CD14-positive monocyte (primary cell): ENCODE measurements at regions not wholly inside any gene's neighbourhood (a gene's known extent, or its start where the extent isn't known, plus 50 kb on each side); places are given as distances from the start of the nearest gene placed in this dataset.

ENCODE experiments used
- DNase-seq, 3 donors: peaks; one replicate each; pipeline ENCODE4 v3.0.0-alpha.2; 2011 to 2022
- H2AFZ ChIP-seq: 2 replicates; pipeline ENCODE4 v1.6.0; 2012; ENCODE audit warnings: mild to moderate bottlenecking, low read depth, low read length, inconsistent platforms; ENCODE audit not compliant: insufficient read depth, poor library complexity, severe bottlenecking
- H3K27ac ChIP-seq, 2 donors: 1 replicate in 1 of 2; 2 replicates in 1 of 2; pipeline ENCODE4 v1.5.1; 2012 to 2013; ENCODE audit warnings: low read length in 2 of 2, control low read depth in 1 of 2, inconsistent platforms in 1 of 2, low read depth in 1 of 2, mild to moderate bottlenecking in 1 of 2
- H3K27me3 ChIP-seq, 2 donors: one replicate each; pipeline versions ENCODE4 v1.6.0 to v1.6.1; 2011 to 2013; ENCODE audit warnings: low read length in 2 of 2; ENCODE audit not compliant: control insufficient read depth in 2 of 2, insufficient read depth in 2 of 2
- H3K36me3 ChIP-seq, 2 donors: replicated peaks in 1 of 2; 1 replicate in 1 of 2; 2 replicates in 1 of 2; pipeline versions ENCODE4 v1.5.1 to v1.6.1; 2012 to 2013; ENCODE audit warnings: low read length in 2 of 2, control low read depth in 1 of 2, inconsistent platforms in 1 of 2, mild to moderate bottlenecking in 1 of 2; ENCODE audit not compliant: insufficient read depth in 2 of 2, control insufficient read depth in 1 of 2
- H3K4me1 ChIP-seq, 2 donors: 1 replicate in 1 of 2; 2 replicates in 1 of 2; pipeline versions ENCODE4 v1.5.1 to v1.6.1; 2012 to 2013; ENCODE audit warnings: low read length in 2 of 2, control low read depth in 1 of 2, inconsistent platforms in 1 of 2, mild to moderate bottlenecking in 1 of 2, moderate library complexity in 1 of 2; ENCODE audit not compliant: insufficient read depth in 2 of 2, control insufficient read depth in 1 of 2
- H3K4me2 ChIP-seq: replicated peaks from 2 replicates; pipeline ENCODE3; 2012; ENCODE audit warnings: low read length, moderate library complexity, mild to moderate bottlenecking; ENCODE audit not compliant: poor library complexity, severe bottlenecking; ENCODE audit errors: extremely low read depth
- H3K4me3 ChIP-seq, 3 experiments: fragments of 200-600 bp in 1 of 3; sonication (generic) in 1 of 3; replicated peaks in 1 of 3; 1 replicate in 2 of 3; 2 replicates in 1 of 3; pipeline ENCODE4 v1.5.1; 2011 to 2013; ENCODE audit warnings: low read length in 3 of 3, mild to moderate bottlenecking in 3 of 3, control low read depth in 2 of 3, low read depth in 2 of 3, inconsistent platforms in 1 of 3, moderate library complexity in 1 of 3
- H3K79me2 ChIP-seq: 2 replicates; pipeline ENCODE4 v1.6.0; 2012; ENCODE audit warnings: mild to moderate bottlenecking, control low read depth, inconsistent platforms, low read length, moderate library complexity; ENCODE audit not compliant: insufficient read depth
- H3K9ac ChIP-seq: 2 replicates; pipeline ENCODE4 v1.6.0; 2017; ENCODE audit warnings: low read length, mild to moderate bottlenecking; ENCODE audit not compliant: insufficient read depth, poor library complexity, severe bottlenecking
- H3K9me3 ChIP-seq, 2 donors: replicated peaks in 1 of 2; 1 replicate in 1 of 2; 2 replicates in 1 of 2; pipeline versions ENCODE4 v1.5.1 to v1.6.1; 2012 to 2013; ENCODE audit warnings: low read length in 2 of 2, control low read depth in 1 of 2; ENCODE audit not compliant: control insufficient read depth in 1 of 2, insufficient read depth in 1 of 2
- H4K20me1 ChIP-seq: 2 replicates; pipeline ENCODE4 v1.6.0; 2012; ENCODE audit warnings: mild to moderate bottlenecking, low read length, control low read depth, moderate library complexity; ENCODE audit not compliant: insufficient read depth
- H3K27ac Mint-ChIP-seq, 7 donors: one replicate each; pipeline ENCODE4 v1.8.0; 2020; ENCODE audit warnings: mild to moderate bottlenecking in 7 of 7, mixed read lengths in 7 of 7, moderate library complexity in 6 of 7, inconsistent platforms in 2 of 7
- H3K27me3 Mint-ChIP-seq, 3 donors: one replicate each; pipeline ENCODE4 v1.8.0; 2021 to 2022; ENCODE audit warnings: low read depth in 3 of 3, mild to moderate bottlenecking in 3 of 3, mixed read lengths in 3 of 3, moderate library complexity in 3 of 3, inconsistent platforms in 1 of 3
- H3K36me3 Mint-ChIP-seq, 2 donors: one replicate each; pipeline ENCODE4 v1.8.0; 2020; ENCODE audit warnings: mixed read lengths in 2 of 2, inconsistent platforms in 1 of 2, mild to moderate bottlenecking in 1 of 2
- H3K4me1 Mint-ChIP-seq: one replicate; pipeline ENCODE4 v1.8.0; 2020; ENCODE audit warnings: mild to moderate bottlenecking, mixed read lengths
- H3K4me3 Mint-ChIP-seq, 2 donors: one replicate each; pipeline ENCODE4 v1.8.0; 2020; ENCODE audit warnings: mild to moderate bottlenecking in 2 of 2, mixed read lengths in 2 of 2, moderate library complexity in 1 of 2
- H3K9me3 Mint-ChIP-seq, 7 donors: one replicate each; pipeline ENCODE4 v1.8.0; 2020 to 2022; ENCODE audit warnings: mixed read lengths in 7 of 7, mild to moderate bottlenecking in 6 of 7, moderate library complexity in 6 of 7, inconsistent platforms in 2 of 7
- CTCF ChIP-seq: fragments of 200-600 bp; IDR thresholded peaks from one replicate; pipeline ENCODE4 v1.8.0; 2022; ENCODE audit warnings: antibody characterized with exemption, mild to moderate bottlenecking
- WGBS: methylation state at CpG from one replicate; pipeline ENCODE4 v1.1.5; 2013; ENCODE audit warnings: missing lambda C conversion rate; ENCODE audit not compliant: insufficient coverage; 5-methylcytosine and 5-hydroxymethylcytosine counted together
- intact Hi-C, 2 donors: fragments of 100-400 bp; cut with micrococcal nuclease; formaldehyde crosslinking; loops; one replicate each; pipeline versions ENCODE4 v1.15.0 to v1.15.1; 2023

- Histone ChIP-seq H3K27ac (no peak overlapping the region), H3K4me2 (no peak overlapping the region), H2AFZ (no peak overlapping the region), H3K9me3 (no peaks in the 10 kb centered on the region), H3K79me2 (no peaks in the 10 kb centered on the region), H4K20me1 (no peaks in the 10 kb centered on the region), H3K4me3 (no peak overlapping the region), H3K27me3 (no peaks in the 10 kb centered on the region), H3K36me3 (no peaks in the 10 kb centered on the region), H3K4me1 (no peaks in the 10 kb centered on the region), H3K9ac (no peak overlapping the region)
- intact Hi-C loops = no loop called here
- peaks cover 0 to 3% (median 2%) of the 10 kb centered on the region in 3 donors for H3K27me3 Mint-ChIP-seq
- no peaks in the 10 kb centered on the region for H3K4me1 Mint-ChIP-seq
- DNase-seq = no peak
- peaks cover 0 to 1% (median 0%) of the 10 kb centered on the region in 7 donors for H3K9me3 Mint-ChIP-seq
- no peak for TF ChIP-seq CTCF
- H3K4me3 Mint-ChIP-seq = no peak overlapping the region
- 93% methylated on average over 2 of the region's 2 CpGs for WGBS
- no peak overlapping the region for H3K27ac Mint-ChIP-seq
- no peaks in the 10 kb centered on the region for H3K36me3 Mint-ChIP-seq
Measured at GRCh38 chr2:176845718-176846117, 366.9 kb upstream of the HNRNPA3 start.

- DNase-seq = no peak
- H3K4me1 ChIP-seq = no peaks in the 10 kb centered on the region
- H3K9me3 ChIP-seq = no peaks in the 10 kb centered on the region
- no peak overlapping the region for H3K27ac ChIP-seq
- H3K36me3 ChIP-seq = no peaks in the 10 kb centered on the region
- H3K4me2 ChIP-seq = no peak overlapping the region
- H4K20me1 ChIP-seq = no peaks in the 10 kb centered on the region
- no peaks in the 10 kb centered on the region for H3K36me3 Mint-ChIP-seq
- H3K27me3 Mint-ChIP-seq = peaks cover 0 to 3% (median 2%) of the 10 kb centered on the region in 3 donors
- H3K79me2 ChIP-seq = no peaks in the 10 kb centered on the region
- no peak for TF ChIP-seq CTCF
- H3K9me3 Mint-ChIP-seq = peaks cover 0 to 1% (median 0%) of the 10 kb centered on the region in 7 donors
- H3K4me3 Mint-ChIP-seq = no peak overlapping the region
- H3K27ac Mint-ChIP-seq = no peak overlapping the region
- H3K27me3 ChIP-seq = no peaks in the 10 kb centered on the region
- no peak overlapping the region for H2AFZ ChIP-seq
- no peaks in the 10 kb centered on the region for H3K4me1 Mint-ChIP-seq
- intact Hi-C loops = no loop called here
- H3K4me3 ChIP-seq = no peak overlapping the region
- no peak overlapping the region for H3K9ac ChIP-seq
- 93% methylated on average over 2 of the region's 4 CpGs for WGBS
Measured at GRCh38 chr2:176847575-176847974, 365.0 kb upstream of the HNRNPA3 start.
